NOMO-1 treated with DMSO at 0.1 percent for 48 hours (cell line): ENCODE measurements at regions not wholly inside any gene's neighbourhood (a gene's known extent, or its start where the extent isn't known, plus 50 kb on each side); places are given as distances from the start of the nearest gene placed in this dataset.
A peak's percentile ranks its signal among the peaks of the same experiment; 100 is the strongest.

ENCODE experiments used
- DNase-seq: peaks from one replicate; lab custom pipeline; 2025; ENCODE audit not compliant: unreplicated experiment; lab: John Stamatoyannopoulos, UW

DNA sequence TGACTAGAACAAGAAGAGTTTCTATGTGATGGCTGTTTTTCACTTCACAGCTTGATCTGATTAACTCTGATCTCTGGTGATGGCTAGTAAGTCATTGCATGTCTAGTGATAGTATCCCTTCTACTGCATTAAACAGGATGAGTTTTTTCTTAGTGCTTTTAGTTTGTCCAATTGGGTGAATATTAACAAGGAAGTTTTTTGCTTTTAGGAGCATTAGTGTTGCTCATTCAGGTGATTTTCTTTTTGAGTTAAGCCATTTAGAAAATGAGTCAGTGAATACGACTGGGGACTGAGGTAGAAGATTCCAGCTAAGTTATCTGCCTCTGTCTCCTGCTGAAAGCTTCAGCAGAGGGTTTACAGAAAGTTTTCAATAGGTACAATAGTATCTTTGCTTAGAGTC lies 306.7 kb downstream of the PIK3C3 start:
- no peak for DNase-seq

DNA sequence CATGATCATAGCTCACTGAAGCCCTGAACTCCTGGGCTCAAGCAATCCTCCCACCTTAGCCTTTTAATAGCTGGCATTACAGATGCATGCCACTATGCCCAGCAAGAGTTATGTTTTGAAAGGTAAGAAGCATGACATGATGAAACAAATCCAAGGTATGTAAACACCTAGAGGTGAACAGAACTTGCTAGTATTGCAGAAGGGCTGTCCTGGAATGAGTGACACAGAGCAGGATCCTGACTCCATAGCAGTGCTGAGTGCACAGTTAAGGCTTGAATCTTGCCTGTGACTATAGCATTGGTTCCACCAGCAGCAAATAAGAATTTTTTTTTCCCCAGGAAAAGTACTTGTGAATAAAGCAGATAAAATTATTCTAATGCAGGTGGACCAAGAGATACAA lies 309.5 kb downstream of the PIK3C3 start:
- no peak for DNase-seq

DNA sequence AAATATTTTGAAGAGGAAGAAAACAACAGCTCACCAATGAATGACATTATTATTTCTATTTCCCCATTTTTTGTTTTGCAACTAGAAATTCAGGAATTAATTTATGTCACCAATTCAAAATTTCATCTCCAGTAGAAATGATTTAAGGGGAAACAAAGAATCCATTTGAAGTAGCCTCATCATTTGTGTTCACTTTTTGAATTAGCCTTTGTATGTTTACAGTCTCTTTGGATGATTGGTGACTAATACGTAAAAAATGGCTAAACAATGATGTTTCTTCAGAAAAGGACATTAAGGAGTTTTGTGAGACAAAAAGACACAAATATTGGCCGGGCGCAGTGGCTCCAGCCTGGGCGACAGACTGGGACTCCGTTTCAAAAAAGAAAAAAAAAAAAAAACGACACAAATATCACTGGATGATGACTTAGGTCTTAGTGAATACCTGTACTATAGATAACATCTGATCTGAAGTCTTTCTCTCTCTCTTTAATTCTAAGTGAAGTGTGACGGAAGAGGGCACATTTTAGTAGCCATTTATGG lies 313.2 kb downstream of the PIK3C3 start:
- DNase-seq: no peak

DNA sequence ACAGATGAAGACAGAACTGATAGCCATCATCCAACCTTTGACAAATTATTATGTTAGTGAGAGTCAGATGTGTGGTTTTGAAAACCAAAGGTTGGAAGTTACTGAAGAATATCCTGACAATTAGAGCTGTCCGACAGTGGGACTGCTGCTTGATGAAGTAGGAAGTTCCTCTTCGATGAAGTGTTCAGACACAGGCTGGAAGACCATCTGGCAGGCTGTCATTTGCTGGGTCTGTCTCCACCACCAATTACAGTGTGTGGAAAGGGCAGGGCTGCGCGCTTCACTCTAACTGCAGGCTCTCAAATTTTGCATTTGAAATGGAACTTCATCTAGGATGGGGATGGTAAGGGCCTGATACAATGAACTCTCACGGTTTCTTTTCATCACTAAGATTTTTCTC lies 313.8 kb downstream of the PIK3C3 start:
- DNase-seq: no peak

DNA sequence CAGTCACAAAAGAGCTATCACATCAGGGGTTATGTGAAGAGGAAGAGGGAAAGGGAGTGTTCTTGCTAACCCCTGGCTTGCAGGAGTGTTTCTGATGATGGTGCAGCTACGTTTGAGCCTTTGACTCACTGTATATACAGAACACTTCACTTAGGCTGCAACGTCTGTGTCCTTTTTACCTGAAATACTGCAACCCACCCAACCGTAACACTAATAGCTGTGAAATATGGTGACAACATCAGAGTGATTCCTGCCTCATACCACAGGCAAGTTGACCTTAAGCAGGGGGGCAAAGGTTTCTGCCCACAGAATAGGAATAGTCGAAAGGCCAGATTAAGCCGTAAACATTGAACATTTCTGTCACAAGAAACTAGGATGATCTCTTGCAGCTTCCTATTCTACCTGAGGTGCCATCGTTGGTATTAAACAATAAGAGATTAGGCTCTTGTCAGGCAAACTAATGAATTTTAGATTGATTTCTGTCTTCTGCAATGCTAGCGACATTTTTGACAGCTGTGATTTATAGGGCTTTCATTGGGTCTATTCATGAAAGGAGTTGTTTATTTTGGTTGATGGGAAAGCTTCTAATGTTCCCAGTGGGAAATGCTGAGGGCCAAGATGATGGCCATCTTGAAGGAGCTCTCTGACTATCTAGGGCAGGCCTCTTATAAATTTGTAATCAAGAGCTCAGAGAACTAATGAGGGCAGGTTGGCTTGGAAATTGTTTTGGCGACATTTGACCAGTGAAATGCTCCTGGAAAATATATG lies 316.8 kb downstream of the PIK3C3 start:
- no peak for DNase-seq

DNA sequence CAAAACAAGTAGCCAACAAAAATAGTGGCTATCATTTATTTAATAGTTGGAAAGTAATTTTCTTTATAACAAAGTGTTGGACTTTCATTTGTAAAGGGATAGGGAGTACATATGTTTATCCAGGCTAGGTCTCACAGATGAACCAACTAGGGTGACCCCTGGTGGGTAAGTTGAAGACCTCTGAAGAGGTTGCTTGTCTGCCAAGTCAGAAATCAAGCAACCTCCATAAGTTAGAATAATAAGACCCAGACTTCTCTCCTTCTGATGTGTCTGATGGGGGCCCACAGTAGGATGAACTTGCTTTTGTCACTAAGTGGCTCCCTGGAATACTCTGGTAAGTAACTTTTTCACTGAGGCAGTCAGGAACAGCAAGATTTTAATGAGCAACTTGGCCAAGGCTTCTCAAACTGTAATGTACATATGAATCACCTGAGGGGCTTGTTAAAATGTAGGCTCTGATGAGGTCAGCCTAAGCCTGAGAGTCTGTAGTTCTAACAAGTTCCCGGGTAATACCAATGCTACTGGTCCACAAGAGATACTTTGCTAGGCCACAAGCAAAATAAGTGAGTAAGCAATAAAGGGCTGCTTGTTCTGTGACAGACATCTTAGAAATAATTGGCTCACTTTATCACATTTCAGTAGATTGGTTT lies 319.6 kb downstream of the PIK3C3 start:
- no peak for DNase-seq

DNA sequence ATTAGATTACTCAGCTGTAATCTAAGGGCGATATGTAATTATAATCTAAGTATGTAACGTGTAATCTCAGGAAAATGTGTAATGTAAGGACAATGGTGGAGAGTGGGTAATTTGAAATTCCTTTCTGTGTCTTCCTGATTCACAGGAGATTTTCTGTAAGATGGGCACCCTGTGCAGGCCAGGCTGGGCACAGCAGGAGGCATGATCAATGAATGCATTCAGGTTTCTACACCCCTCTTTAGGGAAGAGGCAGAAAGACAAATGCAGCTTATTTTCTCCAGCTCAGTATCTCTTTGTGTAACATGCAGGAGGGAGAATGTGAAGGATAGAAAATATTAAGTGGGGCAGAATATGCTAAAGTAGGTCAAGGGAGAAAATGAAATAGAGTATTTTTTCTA lies 320.1 kb downstream of the PIK3C3 start:
- DNase-seq: no peak

DNA sequence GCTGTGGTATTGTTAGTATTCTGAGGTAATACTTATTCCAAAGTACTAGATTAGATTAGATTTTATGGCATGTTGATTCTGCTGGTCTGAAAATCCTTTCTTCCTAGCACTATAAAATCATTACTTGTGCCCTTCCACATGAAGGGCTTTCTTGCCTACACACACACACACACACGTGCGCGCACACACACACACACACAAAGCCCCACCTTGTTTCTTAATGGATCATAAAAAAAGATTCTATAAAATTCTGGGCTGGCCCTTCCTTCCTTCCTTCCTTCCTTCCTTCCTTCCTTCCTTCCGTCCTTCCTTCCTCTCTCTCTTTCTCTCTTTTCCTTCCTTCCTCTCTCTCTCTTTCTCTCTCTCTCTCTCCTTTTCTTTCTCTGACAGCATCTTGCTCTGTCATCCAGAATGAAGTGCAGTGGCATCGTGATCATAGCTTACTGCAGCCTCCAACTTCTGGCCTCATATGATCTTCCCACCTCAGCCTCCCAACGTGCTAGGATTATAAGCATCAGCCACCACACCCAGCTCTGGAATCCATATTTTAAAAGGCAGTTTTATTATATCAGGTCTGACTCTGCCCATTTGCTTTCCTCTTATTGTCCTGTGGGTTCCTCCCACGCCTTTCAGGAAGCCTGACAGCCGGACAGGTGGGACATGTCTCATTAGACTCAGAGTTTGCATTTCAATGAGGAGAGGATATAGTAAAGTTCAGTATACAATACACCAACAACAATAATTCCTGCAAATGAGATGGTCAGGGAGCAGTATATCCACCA lies 321.1 kb downstream of the PIK3C3 start:
- no peak for DNase-seq

DNA sequence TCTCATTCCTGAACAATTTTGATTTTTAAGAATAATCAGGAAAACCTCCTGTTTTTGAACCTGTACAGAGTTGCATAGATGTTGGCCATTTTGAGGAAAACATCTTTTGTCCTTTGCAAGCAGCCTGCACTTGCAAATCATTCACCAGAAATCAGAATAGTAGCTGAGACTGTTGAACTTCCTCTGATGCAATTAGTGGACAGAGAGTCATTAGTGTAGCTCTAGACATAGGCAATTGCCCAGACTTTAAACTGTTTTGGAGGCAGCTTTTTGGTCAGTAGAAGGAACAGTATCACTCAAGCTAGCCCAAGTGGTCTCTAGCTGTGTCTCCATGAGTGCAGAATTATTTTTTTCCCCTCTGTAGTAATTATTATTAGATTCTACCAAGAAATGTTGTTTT lies 326.1 kb downstream of the PIK3C3 start:
- no peak for DNase-seq

DNA sequence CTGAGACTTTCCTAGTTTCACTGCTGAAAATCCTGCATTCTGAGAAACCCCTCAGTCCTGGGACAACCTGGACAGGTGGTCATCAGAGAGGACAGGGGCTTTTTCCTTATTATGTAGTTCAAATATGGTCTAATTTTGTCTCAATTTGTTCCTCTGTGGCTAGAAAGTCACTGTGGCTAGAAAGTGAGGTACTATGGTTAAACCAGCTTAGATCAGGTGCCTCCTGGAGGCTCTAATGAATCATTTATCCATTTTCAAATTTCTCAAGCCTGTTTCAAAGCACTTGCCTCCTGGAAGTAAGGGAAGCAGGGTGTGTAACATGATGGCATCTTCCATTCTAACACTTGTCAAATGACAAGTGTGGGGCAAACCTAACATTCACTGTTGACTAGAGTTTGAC lies 326.8 kb downstream of the PIK3C3 start:
- DNase-seq: no peak

DNA sequence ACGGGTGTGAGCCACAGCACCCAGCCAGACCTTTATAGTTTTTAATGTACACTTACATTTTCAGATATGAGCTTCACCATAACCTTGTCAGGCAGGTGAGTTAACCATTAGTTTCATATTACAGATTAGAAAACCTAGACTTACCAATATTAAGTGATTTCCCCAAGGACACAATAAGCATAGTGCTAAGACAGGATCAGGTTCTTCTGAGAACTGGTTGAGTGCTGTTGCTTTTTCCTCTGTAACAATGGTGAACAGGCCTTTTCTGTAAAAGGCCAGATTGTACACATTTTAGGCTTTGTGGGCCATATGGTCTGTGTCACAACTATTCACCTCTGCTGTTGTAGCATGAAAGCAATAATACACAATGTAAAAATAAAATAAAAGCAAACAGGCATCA lies 332.0 kb downstream of the PIK3C3 start:
- no peak for DNase-seq

DNA sequence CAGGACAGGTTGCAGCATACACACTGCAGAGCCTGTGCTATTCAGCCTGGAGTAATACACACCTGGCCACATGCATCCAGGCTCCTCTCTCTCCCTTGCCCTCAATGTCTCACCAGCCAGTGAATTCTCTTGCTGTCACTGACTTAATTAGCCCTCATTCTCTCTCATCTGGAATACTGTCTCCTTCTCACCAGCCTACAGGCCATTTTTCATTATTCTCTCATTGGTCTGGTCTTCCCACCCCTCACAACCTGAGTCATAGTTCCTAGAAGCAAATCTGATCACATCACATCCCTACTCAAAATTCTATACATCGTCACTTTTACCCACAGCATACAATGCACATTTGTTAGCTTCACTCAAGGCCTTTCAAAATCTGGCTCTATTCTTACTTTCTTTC lies 333.1 kb downstream of the PIK3C3 start:
- DNase-seq: no peak

DNA sequence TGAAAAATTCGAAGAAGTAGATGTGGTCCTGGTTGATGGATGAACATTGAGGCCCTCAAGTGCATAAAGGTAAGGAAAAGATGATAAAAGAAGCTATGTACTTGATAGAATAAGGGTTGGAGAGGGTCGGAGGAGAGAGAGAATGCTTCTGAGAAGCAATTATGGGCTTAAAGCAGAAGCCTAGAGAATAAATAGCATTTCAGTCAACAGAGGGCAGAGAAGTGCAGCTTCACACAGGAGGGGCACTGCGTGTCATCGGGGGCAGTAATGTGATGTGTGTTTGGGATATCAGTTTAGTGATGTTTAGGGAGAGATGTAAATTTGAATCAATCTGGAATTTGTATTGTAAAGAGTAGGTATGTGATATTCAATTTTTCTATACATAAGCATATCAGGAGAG lies 334.5 kb downstream of the PIK3C3 start:
- no peak for DNase-seq

DNA sequence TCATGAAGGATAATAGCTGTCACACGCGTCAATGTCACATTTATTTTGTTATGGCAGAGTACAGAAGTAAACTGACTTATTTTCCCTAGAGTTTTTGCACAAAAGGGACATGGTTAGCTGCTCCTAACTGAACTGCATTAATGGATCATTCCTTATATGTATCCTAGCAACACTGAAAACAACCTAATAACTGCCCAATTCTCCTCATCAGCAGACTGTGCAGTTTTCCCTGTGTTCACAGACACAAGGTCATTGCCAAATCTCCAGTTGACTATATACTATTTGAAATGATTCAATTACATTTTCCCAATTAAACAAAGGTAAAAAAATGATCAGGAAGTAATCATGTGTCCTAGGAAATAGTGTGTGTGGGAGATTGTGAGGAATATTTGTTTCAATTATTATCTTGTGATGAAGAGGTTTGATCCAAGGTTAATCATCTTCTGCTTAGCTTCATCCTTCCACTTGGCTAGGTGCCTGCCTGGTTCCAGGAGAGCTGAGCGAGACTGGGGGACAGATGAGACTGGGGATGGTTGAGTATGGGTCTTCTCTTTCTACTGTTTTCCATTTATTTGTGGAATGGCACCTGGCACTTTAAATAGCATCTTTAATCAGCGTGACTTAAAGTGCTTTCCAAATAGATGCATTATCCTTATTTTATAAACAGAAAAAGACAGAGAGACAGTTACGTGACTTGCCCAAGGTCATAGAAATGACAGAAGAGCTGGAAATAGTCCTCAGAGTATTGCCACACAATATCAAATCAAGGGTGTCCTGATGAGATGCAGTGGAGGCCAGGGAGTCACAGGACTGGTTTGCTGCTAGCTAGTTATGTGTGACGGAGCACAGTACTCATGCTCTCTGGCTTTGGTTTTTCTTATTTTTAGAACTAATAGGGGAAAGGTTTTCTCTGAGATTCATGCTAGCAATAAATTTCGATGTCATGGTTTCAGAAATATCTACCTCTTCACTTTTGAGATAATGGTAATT lies 335.6 kb downstream of the PIK3C3 start:
- no peak for DNase-seq

DNA sequence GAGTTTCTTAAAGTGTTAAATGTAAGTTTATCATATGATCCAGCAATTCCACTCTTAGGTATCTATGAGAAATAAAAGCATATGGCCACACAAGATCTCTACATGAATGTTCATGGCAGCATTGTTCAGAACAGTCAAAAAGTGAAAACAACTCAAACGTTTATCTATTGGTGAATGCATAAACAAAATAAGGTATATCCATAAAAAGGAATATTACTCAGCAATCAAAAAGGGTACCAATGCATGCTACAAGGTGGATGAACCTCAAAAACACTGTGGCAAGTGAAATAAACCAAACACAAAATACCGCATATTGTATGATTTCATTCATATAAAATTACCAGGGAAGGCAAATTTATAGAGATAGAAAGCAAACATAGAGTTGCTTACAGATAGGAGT lies 337.6 kb downstream of the PIK3C3 start:
- DNase-seq: no peak

DNA sequence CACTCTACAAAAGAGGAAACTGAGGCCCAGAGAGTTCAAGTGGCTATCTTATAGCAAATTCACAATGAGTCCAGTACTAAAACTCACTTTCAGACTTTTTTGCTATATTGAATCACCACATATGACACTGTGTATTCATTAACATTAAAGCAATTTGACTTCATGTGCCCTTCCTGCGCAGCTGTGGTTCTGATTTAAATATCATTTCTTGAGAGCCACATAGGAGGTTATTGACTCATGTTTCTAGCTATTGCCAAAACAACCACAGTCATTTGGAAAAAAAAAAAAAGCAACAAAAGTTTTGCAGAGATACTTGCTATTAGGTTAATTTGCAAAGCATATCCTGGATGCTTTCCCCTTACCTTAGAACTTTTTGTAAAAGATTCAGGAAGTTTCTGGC lies 341.2 kb downstream of the PIK3C3 start:
- no peak for DNase-seq

DNA sequence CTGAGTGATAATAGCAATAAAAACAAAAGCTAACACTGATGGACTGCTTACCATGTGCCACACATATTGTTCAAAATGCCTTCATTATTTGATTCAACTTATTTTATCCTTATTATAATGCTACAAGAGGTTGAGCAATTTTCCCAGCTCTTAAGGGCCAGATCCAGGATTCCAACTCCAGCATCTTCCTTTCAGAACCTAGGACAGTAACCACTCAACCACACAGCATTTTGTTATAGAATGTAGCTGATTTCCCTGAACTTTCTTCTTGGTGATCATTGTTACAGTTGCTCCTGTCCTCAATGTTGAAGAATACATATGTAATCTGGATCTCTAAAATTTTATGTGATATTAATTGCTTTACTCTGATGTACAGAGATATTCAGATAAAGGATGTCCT lies 341.7 kb downstream of the PIK3C3 start:
- DNase-seq: no peak

DNA sequence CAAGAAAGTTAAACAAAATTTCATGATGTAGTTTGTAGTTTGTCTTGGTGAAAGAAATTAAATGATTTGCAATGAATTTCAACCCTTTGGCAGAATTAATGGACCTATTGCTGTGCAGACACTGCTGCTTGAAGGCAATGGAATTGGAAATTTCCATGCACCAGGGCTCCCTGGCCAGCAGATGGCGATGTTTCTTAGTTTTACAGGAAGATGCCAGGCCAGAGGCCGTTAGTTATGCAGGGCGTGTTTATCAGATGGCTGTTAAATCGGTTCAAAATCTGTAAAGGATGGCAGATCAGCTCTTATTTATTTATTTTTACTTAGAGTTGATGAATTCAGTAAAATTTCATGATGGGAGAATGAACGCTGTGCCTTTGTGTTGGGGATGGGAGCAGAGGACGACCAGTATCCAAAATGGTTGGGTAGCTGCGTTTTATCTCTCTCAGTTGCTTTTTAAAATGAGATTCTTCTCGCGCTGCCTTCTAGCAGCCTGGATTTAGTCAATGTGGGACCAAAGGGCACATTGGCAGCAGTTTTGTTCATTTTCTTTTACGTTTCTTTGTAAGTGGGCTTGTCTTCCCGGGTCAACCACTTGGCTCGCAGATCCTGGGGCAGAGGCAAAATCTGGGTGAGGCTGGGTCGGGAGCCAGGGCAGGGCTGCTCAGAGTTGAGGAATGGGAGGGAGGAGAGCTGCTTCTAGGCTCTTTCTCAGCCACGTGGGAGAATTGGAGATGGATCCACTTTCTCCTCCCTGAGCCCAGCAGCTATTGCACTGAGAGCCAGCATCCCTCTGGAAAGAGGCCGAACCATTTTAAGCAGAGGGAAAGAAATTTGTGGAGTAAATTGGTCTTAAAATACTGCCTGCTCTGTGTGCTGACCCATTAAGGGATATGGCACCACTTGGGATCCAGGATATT lies 344.0 kb downstream of the PIK3C3 start:
- peak; percentile 52 for DNase-seq

DNA sequence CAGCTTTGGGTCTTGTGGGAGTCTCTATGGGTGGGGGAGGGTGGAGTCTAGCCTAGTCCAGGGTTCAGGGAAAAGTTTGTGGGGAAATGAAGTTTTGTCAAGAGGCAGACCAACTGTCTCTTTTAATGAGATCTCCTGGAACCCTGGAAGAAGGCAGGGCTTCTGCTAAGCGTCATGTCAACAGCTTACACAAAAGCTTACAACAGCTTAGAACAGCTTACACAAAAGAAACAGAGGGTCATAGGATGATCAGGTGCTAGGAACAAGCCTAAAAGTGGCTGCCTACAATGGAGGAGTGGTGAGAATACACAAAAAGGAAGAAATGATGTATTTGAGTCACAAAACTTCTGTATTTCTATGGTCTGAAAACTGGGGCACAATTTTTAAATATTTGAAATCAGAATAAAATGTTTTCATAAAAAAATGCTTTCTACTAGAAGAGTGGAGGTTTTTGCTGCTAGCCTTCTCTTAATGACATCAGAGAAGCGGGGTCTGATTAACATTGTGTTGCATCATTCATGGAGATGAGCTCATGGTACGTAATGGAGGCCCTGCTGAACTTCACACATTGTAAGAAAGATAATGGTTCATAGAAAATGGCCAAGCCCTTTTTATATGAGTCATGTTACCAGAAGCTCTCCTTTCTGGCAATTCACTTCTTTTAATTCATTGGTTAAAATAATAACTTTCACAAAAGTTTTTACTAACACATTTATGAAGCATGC lies 351.0 kb downstream of the PIK3C3 start:
- no peak for DNase-seq
